GM18511 (cell line): ENCODE measurements at regions not wholly inside any gene's neighbourhood (a gene's known extent, or its start where the extent isn't known, plus 50 kb on each side); places are given as distances from the start of the nearest gene placed in this dataset.

Experiments used
- ATAC-seq: cut with Tn5 transposase; IDR thresholded peaks from one replicate; pipeline ENCODE4 v1.9.1; 2021; ENCODE audit warnings: mild to moderate bottlenecking, moderate library complexity; ENCODE audit not compliant: unreplicated experiment

GRCh38 chr11:19597206-19597605, 115.4 kb upstream of the NAV2 start:
- no peak for ATAC-seq

- ATAC-seq = no peak
These were observed 116.5 kb upstream of the NAV2 start for GRCh38 chr11:19595840-19596751.

GRCh38 chr11:19595499-19595839, 117.2 kb upstream of the NAV2 start:
- no peak for ATAC-seq

GRCh38 chr11:19594326-19594725, 118.3 kb upstream of the NAV2 start:
- no peak for ATAC-seq

GRCh38 chr11:19592842-19593241, 119.8 kb upstream of the NAV2 start:
- no peak for ATAC-seq

- ATAC-seq = no peak
These were observed 122.9 kb upstream of the NAV2 start for GRCh38 chr11:19589567-19590260.

- no peak for ATAC-seq
These were observed 124.7 kb upstream of the NAV2 start for GRCh38 chr11:19587979-19588378.

GRCh38 chr11:19580646-19581045, 132.0 kb upstream of the NAV2 start:
- ATAC-seq = no peak

- ATAC-seq = no peak
These were observed 132.7 kb upstream of the NAV2 start for GRCh38 chr11:19579957-19580356.

- ATAC-seq = no peak
These were observed 133.8 kb upstream of the NAV2 start for GRCh38 chr11:19578871-19579270.

GRCh38 chr11:19577976-19578619, 134.5 kb upstream of the NAV2 start:
- ATAC-seq = no peak

- ATAC-seq = no peak
These were observed 135.2 kb upstream of the NAV2 start for GRCh38 chr11:19577391-19577975.

GRCh38 chr11:19576903-19577302, 135.7 kb upstream of the NAV2 start:
- no peak for ATAC-seq

GRCh38 chr11:19576054-19576453, 136.6 kb upstream of the NAV2 start:
- no peak for ATAC-seq

GRCh38 chr11:19574916-19575315, 137.7 kb upstream of the NAV2 start:
- no peak for ATAC-seq

- no peak for ATAC-seq
These were observed 139.0 kb upstream of the NAV2 start for GRCh38 chr11:19573666-19574065.

- no peak for ATAC-seq
These were observed 140.7 kb upstream of the NAV2 start for GRCh38 chr11:19571906-19572305.

GRCh38 chr11:19570889-19571288, 141.7 kb upstream of the NAV2 start:
- no peak for ATAC-seq

- ATAC-seq = no peak
These were observed 144.6 kb upstream of the NAV2 start for GRCh38 chr11:19567996-19568395.

GRCh38 chr11:19566583-19567379, 145.9 kb upstream of the NAV2 start:
- no peak for ATAC-seq

- no peak for ATAC-seq
These were observed 147.0 kb upstream of the NAV2 start for GRCh38 chr11:19565639-19566038.
